CD4-positive, alpha-beta T cell (primary cell): ENCODE measurements at regions not wholly inside any gene's neighbourhood (a gene's known extent, or its start where the extent isn't known, plus 50 kb on each side); places are given as distances from the start of the nearest gene placed in this dataset.

Experiments
- ATAC-seq: fragments of 200-7000 bp; cut with Tn5 transposase; one replicate; pipeline ENCODE4 v1.10.0; 2022; ENCODE audit warnings: mild to moderate bottlenecking; ENCODE audit not compliant: poor library complexity
- CTCF ChIA-PET: fragments of 350-600 bp; sonication (Branson Sonifier 250); formaldehyde crosslinking; loops from one replicate; lab custom pipeline; 2021; ENCODE audit warnings: antibody characterized with exemption, inconsistent platforms; lab: Charles Lee
- POLR2A ChIA-PET: fragments of 350-600 bp; sonication (Branson Sonifier 250); formaldehyde crosslinking; loops from one replicate; lab custom pipeline; 2021; ENCODE audit warnings: antibody characterized with exemption, inconsistent platforms; lab: Charles Lee
- DNase-seq, 14 experiments: peaks; one replicate each; pipeline ENCODE4 v3.0.0-alpha.2; 2013 to 2020; ENCODE audit warnings: mixed read lengths in 2 of 14
- H3K27ac ChIP-seq, 2 donors: one replicate each; pipeline versions ENCODE4 v1.5.1 to v1.7.0; 2013; ENCODE audit warnings: low read length in 2 of 2, low read depth in 1 of 2, mild to moderate bottlenecking in 1 of 2
- H3K27me3 ChIP-seq, 2 experiments: 1 replicate in 1 of 2; 2 replicates in 1 of 2; pipeline versions ENCODE4 v1.6.1 to v1.7.0; 2013; ENCODE audit warnings: low read length in 2 of 2, control low read depth in 1 of 2, mild to moderate bottlenecking in 1 of 2, moderate library complexity in 1 of 2; ENCODE audit not compliant: insufficient read depth in 2 of 2, control insufficient read depth in 1 of 2
- H3K36me3 ChIP-seq: one replicate; pipeline ENCODE4 v1.6.1; 2013; ENCODE audit warnings: low read length, control low read depth; ENCODE audit not compliant: insufficient read depth
- H3K4me1 ChIP-seq: one replicate; pipeline ENCODE4 v1.6.1; 2013; ENCODE audit warnings: low read length, control low read depth; ENCODE audit not compliant: insufficient read depth
- H3K4me3 ChIP-seq: one replicate; pipeline ENCODE4 v1.5.1; 2013; ENCODE audit warnings: mild to moderate bottlenecking, low read length, moderate library complexity
- H3K9me3 ChIP-seq, 2 experiments: 1 replicate in 1 of 2; 2 replicates in 1 of 2; pipeline versions ENCODE4 v1.6.1 to v1.7.0; 2013; ENCODE audit warnings: low read length in 2 of 2, mild to moderate bottlenecking in 2 of 2, control low read depth in 1 of 2, moderate library complexity in 1 of 2; ENCODE audit not compliant: control insufficient read depth in 1 of 2, insufficient read depth in 1 of 2
- H3K27ac Mint-ChIP-seq: one replicate; pipeline ENCODE4 v1.8.0; 2020; ENCODE audit warnings: mixed read lengths
- H3K27me3 Mint-ChIP-seq: one replicate; pipeline ENCODE4 v1.8.0; 2021; ENCODE audit warnings: mixed read lengths
- H3K36me3 Mint-ChIP-seq: one replicate; pipeline ENCODE4 v1.8.0; 2021; ENCODE audit warnings: low read depth, mixed read lengths
- H3K4me1 Mint-ChIP-seq: one replicate; pipeline ENCODE4 v1.8.0; 2021; ENCODE audit warnings: low read depth, mixed read lengths
- H3K4me3 Mint-ChIP-seq: one replicate; pipeline ENCODE4 v1.8.0; 2020; ENCODE audit warnings: mild to moderate bottlenecking, mixed read lengths
- H3K9me3 Mint-ChIP-seq: one replicate; pipeline ENCODE4 v1.8.0; 2020; ENCODE audit warnings: mixed read lengths
- intact Hi-C, 2 experiments: fragments of 100-400 bp; cut with DNase I in 1 of 2; cut with micrococcal nuclease in 1 of 2; formaldehyde crosslinking; loops; one replicate each; pipeline versions ENCODE4 v1.15.1 to v1.9.0; 2023 to 2025; cut with DNase I, micrococcal nuclease
- TF ChIP-seq, protein P1 (sequence below): fragments of 200-600 bp; IDR thresholded peaks from one replicate; pipeline ENCODE4 v1.8.0; 2022; ENCODE audit warnings: antibody characterized with exemption, mild to moderate bottlenecking

DNA sequence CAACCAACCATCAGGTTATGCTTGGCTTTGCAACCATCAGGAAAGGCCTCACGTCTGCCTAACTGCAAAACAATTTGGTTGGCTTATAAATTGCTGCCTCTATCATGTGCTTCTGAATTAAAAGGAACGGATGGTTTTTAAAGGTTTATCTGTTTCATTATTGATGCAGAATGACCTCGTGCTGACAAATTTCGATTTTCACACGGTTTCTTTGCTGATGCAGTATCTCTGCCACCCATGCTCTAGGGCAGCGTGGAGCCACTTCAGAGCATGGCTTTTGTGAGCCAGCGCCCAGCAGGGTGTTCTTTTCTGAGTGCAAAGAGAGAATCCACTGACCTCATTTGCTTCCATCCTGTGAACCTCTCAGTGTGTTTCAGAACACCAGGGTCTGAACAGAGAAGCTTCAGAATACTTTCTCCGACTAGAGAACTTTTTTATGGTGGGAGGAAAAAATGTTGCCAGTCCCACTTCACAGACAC is 143.1 kb upstream of the L3MBTL4 start:
- no peak overlapping the region for H3K27ac Mint-ChIP-seq
- no peak overlapping the region for H3K4me3 ChIP-seq
- no peak for ATAC-seq

DNA sequence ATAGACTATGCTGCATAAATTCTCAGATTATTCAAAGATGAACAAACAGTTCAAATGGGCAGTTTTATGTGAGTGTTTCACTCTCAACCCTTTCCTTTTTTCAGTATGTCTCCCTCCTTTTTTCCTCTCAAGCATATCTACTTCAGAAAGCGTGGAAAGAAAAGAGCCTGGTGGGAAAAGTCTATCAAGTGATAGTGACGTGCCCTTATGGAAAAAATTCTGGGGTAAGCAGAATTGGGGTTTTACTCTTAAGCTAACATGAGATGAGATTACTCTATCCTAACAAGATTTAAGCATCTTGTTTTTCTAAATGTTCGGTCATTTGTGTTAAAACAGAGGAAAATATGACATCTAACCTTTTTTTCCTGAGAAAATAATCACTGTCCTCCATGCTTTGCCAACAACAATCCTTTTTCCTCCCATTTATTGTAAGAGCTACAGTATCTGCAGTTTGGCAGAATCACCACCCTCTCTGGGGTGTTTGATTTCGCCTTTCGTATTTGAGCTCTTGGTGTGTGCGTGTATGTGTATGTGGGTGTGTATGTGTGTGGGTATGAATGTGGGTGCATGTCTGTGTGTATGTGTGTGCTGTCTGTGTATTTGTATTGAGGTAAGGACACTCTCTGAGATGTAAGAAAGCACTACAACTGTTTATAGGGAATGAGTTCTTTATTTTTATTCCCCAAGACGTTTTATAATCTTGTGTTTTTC is 143.9 kb upstream of the L3MBTL4 start:
- H3K27me3 Mint-ChIP-seq = no peaks in the 10 kb centered on the region
- H3K27ac Mint-ChIP-seq = no peak overlapping the region
- no peak for DNase-seq
- no peak overlapping the region for H3K4me3 ChIP-seq
- no peaks in the 10 kb centered on the region for H3K36me3 Mint-ChIP-seq
- H3K4me3 Mint-ChIP-seq = no peak overlapping the region
- H3K4me1 ChIP-seq = no peaks in the 10 kb centered on the region
- H3K27ac ChIP-seq = no peak overlapping the region
- TF ChIP-seq, protein P1, sequence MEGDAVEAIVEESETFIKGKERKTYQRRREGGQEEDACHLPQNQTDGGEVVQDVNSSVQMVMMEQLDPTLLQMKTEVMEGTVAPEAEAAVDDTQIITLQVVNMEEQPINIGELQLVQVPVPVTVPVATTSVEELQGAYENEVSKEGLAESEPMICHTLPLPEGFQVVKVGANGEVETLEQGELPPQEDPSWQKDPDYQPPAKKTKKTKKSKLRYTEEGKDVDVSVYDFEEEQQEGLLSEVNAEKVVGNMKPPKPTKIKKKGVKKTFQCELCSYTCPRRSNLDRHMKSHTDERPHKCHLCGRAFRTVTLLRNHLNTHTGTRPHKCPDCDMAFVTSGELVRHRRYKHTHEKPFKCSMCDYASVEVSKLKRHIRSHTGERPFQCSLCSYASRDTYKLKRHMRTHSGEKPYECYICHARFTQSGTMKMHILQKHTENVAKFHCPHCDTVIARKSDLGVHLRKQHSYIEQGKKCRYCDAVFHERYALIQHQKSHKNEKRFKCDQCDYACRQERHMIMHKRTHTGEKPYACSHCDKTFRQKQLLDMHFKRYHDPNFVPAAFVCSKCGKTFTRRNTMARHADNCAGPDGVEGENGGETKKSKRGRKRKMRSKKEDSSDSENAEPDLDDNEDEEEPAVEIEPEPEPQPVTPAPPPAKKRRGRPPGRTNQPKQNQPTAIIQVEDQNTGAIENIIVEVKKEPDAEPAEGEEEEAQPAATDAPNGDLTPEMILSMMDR = no peak
- ChIA-PET CTCF (no interaction called here), POLR2A (no interaction called here)
- H3K27me3 ChIP-seq = no peaks in the 10 kb centered on the region
- peaks cover 5% of the 10 kb centered on the region for H3K9me3 Mint-ChIP-seq
- intact Hi-C loops = no loop called here
- H3K36me3 ChIP-seq = no peaks in the 10 kb centered on the region
- H3K4me1 Mint-ChIP-seq = no peaks in the 10 kb centered on the region
- peaks cover 0 to 5% of the 10 kb centered on the region in 2 experiments for H3K9me3 ChIP-seq
- ATAC-seq = no peak

More for the DNA sequence above, 143.1 kb upstream of the L3MBTL4 start:
- CTCF ChIA-PET = no interaction called here
- Mint-ChIP-seq H3K27me3 (no peaks in the 10 kb centered on the region), H3K4me1 (no peaks in the 10 kb centered on the region), H3K36me3 (no peaks in the 10 kb centered on the region), H3K4me3 (no peak overlapping the region), H3K9me3 (peaks cover 5% of the 10 kb centered on the region)
- H3K27ac ChIP-seq = no peak overlapping the region
- no peaks in the 10 kb centered on the region for H3K27me3 ChIP-seq
- no peaks in the 10 kb centered on the region for H3K4me1 ChIP-seq
- H3K9me3 ChIP-seq = peaks cover 0 to 3% of the 10 kb centered on the region in 2 experiments
- intact Hi-C loops = no loop called here
- POLR2A ChIA-PET = no interaction called here
- TF ChIP-seq, protein P1 = no peak
- no peak for DNase-seq
- no peaks in the 10 kb centered on the region for H3K36me3 ChIP-seq

DNA sequence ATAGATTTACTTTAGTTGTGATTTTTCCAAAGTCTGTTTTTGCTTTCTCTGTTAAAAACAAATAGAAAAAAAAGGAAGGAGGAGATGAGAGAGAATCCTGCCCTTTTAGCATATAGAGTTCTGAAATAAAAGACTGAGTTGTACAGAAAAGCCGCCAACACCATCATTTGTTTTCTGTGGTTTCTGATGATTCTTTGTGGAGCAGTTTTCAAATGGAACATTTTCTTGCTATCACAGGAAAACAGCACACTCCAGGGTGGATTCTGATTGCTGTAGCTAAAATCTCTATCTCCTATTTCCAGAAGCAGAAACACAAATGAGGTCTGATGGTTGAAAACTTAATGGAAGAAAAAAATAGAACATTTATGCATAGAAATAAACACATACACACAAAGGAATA is 144.6 kb upstream of the L3MBTL4 start:
- intact Hi-C loops = no loop called here
- CTCF ChIA-PET = no interaction called here

More for the DNA sequence above, 144.6 kb upstream of the L3MBTL4 start:
- Histone ChIP-seq H3K36me3 (no peaks in the 10 kb centered on the region), H3K27me3 (no peaks in the 10 kb centered on the region), H3K4me1 (no peaks in the 10 kb centered on the region), H3K9me3 (peaks cover 0 to 5% of the 10 kb centered on the region in 2 experiments), H3K27ac (no peak overlapping the region), H3K4me3 (no peak overlapping the region)
- no peaks in the 10 kb centered on the region for H3K27me3 Mint-ChIP-seq
- ATAC-seq = no peak
- H3K9me3 Mint-ChIP-seq = peaks cover 7% of the 10 kb centered on the region
- H3K36me3 Mint-ChIP-seq = no peaks in the 10 kb centered on the region
- no peak for DNase-seq
- no peak overlapping the region for H3K4me3 Mint-ChIP-seq
- H3K27ac Mint-ChIP-seq = no peak overlapping the region
- H3K4me1 Mint-ChIP-seq = no peaks in the 10 kb centered on the region
- POLR2A ChIA-PET = no interaction called here
- TF ChIP-seq, protein P1 = no peak
